SH-SY5Y (cell line): ENCODE measurements at regions not wholly inside any gene's neighbourhood (a gene's known extent, or its start where the extent isn't known, plus 50 kb on each side); places are given as distances from the start of the nearest gene placed in this dataset.

Experiments used
- GATA2 ChIP-seq: IDR thresholded peaks from 2 replicates; pipeline ENCODE4 v1.6.1; 2011; ENCODE audit warnings: mild to moderate bottlenecking, low read depth, low read length
- GATA3 ChIP-seq: IDR thresholded peaks from 2 replicates; pipeline ENCODE4 v1.6.1; 2011; ENCODE audit warnings: low read depth, mild to moderate bottlenecking, low read length, moderate library complexity

DNA sequence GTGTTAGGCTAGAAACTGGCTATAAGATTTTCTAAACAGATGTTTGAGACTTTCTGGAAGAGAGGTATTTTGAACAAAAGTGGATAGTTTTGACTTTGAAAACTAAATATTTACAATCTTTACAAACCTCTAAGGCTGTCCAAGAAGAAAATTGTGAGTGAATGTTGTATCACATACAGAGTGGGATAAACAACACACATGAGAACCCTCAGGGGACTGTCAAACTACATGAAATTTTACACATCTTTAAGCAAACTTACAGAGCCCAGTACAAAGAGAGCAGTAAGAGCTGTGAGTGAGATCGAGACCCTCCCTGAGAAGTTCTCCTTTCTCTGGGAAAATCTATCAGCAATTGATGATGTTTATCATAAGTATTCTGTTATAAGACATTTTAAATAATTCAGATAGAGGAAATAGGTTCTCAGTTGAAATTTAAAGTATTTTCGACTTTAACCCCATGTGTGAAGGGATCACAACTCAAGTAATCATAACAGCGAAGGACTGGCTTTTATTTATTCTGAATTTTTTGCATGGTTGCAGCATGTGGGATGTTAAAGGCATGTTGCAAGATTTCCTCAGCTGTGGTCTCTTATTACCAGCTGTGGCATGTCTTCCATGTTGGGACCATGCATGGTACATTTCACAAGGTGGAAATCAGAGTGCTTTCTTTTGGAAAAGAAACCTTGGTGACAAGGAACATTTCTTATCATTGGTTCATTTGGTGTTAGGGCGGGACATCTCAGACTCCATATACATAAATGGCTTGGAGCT, 264.0 kb upstream of the PRICKLE1 start:
- no peak for TF ChIP-seq GATA2
- no peak for TF ChIP-seq GATA3
